Neural crest cell (in vitro differentiated cells): ENCODE measurements at regions not wholly inside any gene's neighbourhood (a gene's known extent, or its start where the extent isn't known, plus 50 kb on each side); places are given as distances from the start of the nearest gene placed in this dataset.

ENCODE experiments used
- DNase-seq: peaks from one replicate; pipeline ENCODE4 v3.0.0; 2021; ENCODE audit warnings: low read depth, mixed read lengths, low spot score
- H3K27ac Mint-ChIP-seq: one replicate; pipeline ENCODE4 v1.8.0; 2021; ENCODE audit warnings: mild to moderate bottlenecking, mixed read lengths; ENCODE audit not compliant: unreplicated experiment
- H3K27me3 Mint-ChIP-seq: 2 replicates; pipeline ENCODE4 v1.8.0; 2021; ENCODE audit warnings: low read depth, mild to moderate bottlenecking, mixed read lengths
- H3K36me3 Mint-ChIP-seq: 2 replicates; pipeline ENCODE4 v1.8.0; 2021; ENCODE audit warnings: low read depth, mild to moderate bottlenecking, mixed read lengths
- H3K4me1 Mint-ChIP-seq: 2 replicates; pipeline ENCODE4 v1.8.0; 2021; ENCODE audit warnings: mixed read lengths
- H3K4me3 Mint-ChIP-seq: one replicate; pipeline ENCODE4 v1.8.0; 2021; ENCODE audit warnings: mild to moderate bottlenecking, mixed read lengths
- H3K9me3 Mint-ChIP-seq: 2 replicates; pipeline ENCODE4 v1.8.0; 2021; ENCODE audit warnings: mixed read lengths
- TF ChIP-seq, protein P1 (sequence below): fragments of 200-600 bp; sonication (generic); conservative IDR thresholded peaks from 2 replicates; pipeline ENCODE4 v1.5.0; 2021; ENCODE audit warnings: antibody characterized with exemption, mild to moderate bottlenecking

DNA sequence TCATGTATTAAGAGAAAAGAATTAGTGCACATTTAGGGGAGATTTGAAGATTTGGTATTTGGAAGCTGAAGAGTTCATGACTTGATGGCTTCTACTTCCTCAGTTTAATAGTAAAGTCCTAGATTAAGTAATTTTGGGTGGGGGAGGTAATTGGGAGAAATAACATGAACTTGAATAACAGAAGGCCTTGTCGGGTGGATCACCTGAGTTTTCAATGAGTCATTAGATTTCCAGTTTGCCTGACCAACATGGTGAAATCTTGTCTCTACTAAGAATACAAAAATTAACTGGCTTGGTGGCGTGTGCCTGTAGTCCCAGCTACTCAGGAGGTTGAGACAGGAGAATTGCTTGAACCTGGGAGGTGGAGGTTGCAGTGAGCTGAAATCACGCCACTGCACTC is 181.0 kb downstream of the GJA1 start:
- no peaks in the 10 kb centered on the region for H3K9me3 Mint-ChIP-seq

DNA sequence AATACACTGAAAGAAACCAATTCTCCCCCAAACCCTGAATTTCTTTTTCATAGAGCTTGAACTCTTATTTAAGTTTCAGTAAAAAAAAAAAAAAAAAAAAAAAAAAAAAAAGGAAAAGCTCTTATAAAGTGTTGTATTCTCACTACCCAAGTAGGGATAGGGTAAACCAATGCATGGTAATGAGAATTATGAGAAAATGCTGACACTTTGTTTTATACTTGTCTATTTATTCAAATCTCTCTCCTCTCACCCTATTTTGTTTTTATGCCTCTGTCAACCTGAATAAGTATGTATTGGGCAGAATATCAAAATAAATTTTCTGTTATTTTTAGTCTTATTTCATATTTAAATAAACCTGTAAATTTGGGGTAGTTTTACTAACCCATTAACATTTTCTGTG is 181.9 kb downstream of the GJA1 start:
- Mint-ChIP-seq H3K36me3 (no peaks in the 10 kb centered on the region), H3K27me3 (peaks cover 2% of the 10 kb centered on the region), H3K9me3 (no peaks in the 10 kb centered on the region), H3K4me3 (no peak overlapping the region), H3K4me1 (no peaks in the 10 kb centered on the region), H3K27ac (no peak overlapping the region)
- TF ChIP-seq, protein P1, sequence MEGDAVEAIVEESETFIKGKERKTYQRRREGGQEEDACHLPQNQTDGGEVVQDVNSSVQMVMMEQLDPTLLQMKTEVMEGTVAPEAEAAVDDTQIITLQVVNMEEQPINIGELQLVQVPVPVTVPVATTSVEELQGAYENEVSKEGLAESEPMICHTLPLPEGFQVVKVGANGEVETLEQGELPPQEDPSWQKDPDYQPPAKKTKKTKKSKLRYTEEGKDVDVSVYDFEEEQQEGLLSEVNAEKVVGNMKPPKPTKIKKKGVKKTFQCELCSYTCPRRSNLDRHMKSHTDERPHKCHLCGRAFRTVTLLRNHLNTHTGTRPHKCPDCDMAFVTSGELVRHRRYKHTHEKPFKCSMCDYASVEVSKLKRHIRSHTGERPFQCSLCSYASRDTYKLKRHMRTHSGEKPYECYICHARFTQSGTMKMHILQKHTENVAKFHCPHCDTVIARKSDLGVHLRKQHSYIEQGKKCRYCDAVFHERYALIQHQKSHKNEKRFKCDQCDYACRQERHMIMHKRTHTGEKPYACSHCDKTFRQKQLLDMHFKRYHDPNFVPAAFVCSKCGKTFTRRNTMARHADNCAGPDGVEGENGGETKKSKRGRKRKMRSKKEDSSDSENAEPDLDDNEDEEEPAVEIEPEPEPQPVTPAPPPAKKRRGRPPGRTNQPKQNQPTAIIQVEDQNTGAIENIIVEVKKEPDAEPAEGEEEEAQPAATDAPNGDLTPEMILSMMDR, result no peak
- no peak for DNase-seq

More for the DNA sequence above, 181.0 kb downstream of the GJA1 start:
- no peak overlapping the region for H3K4me3 Mint-ChIP-seq
- no peaks in the 10 kb centered on the region for H3K36me3 Mint-ChIP-seq
- no peak for DNase-seq
- no peak overlapping the region for H3K27ac Mint-ChIP-seq
- TF ChIP-seq, protein P1, result no peak
- peaks cover 2% of the 10 kb centered on the region for H3K27me3 Mint-ChIP-seq
- no peaks in the 10 kb centered on the region for H3K4me1 Mint-ChIP-seq

DNA sequence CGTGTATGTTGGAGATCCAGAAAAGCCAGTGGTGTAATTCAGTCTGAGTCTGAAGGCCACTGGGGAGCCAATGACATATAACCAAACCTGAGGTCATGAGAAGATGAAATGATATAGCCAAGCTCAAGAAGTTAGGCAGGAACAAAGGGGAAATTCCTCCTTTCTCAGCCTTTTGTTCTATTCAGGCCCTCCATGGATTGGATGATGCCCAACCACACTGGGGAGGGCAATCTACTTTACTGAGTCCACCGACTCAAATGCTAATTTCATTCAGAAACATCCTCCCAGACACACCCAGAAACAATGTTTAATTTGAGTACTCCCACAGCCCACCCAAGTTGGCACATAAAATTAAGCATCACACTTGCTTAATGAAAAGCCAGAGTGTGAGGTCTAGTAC is 183.6 kb downstream of the GJA1 start:
- Mint-ChIP-seq H3K36me3 (no peaks in the 10 kb centered on the region), H3K27me3 (peaks cover 2% of the 10 kb centered on the region), H3K4me1 (no peaks in the 10 kb centered on the region), H3K27ac (no peak overlapping the region), H3K4me3 (no peak overlapping the region), H3K9me3 (no peaks in the 10 kb centered on the region)
- no peak for DNase-seq
- TF ChIP-seq, protein P1, result no peak

DNA sequence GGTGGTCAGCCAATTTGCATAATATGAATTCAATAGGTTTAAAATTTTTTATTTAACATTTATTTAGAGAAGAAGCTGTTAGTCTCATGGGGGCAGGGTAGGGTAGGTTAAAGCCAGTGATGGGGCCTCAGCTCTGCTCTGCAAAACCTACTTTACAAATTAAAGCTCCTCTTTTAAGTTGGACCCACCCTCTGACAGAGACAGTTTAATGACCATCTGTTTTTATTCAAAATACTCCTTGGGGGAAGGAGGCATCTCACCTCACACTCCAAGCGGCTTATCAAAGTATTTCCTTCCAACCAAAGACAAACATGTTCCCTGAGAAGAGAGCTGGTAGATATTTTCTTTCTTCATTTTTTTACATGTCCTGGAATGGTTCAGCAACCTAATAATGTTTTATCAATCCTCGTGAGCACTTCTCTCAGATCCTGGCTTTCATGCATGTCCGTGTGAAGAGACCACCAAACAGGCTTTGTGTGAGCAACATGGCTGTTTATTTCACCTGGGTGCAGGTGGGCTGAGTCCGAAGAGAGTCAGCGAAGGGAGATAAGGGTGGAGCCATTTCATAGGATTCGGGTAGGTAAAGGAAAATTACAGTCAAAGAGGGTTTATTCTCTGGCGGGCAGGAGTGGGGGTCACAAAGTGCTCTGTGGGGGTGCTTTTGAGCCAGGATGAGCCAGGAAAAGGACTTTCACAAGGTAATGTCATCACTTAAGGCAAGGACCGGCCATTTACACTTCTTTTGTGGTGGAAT is 184.7 kb downstream of the GJA1 start:
- TF ChIP-seq, protein P1, result no peak
- Mint-ChIP-seq H3K36me3 (peaks cover 3% of the 10 kb centered on the region), H3K27me3 (no peaks in the 10 kb centered on the region), H3K4me3 (no peak overlapping the region), H3K27ac (no peak overlapping the region), H3K9me3 (peaks cover 5% of the 10 kb centered on the region), H3K4me1 (no peaks in the 10 kb centered on the region)
- no peak for DNase-seq

DNA sequence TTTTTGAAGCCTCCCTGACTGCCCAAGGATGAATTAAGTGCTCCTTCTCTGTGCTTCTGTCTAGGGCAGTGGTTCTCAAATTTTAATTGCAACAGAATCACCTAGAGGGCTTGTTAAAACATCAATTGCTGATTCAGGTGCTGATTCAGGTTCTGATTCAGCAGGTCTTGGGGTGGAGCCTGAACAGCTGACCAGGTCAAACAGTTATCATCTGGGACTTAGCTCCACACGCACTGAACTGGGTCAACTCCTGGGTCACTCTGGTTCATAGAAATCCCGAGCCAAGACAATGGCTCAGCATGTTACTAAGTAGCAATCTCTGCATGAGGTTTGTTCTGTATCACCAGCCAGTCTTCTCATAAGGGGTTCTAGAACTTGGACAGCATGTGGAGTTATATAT is 192.3 kb downstream of the GJA1 start:
- H3K36me3 Mint-ChIP-seq, result peaks cover 9% of the 10 kb centered on the region
- H3K27me3 Mint-ChIP-seq, result no peaks in the 10 kb centered on the region
- no peak overlapping the region for H3K4me3 Mint-ChIP-seq
- no peak overlapping the region for H3K27ac Mint-ChIP-seq
- no peak for DNase-seq
- peaks cover 25% of the 10 kb centered on the region for H3K9me3 Mint-ChIP-seq
- H3K4me1 Mint-ChIP-seq, result no peaks in the 10 kb centered on the region
- TF ChIP-seq, protein P1, result no peak
